OCI-LY1 (cell line): ENCODE measurements at regions not wholly inside any gene's neighbourhood (a gene's known extent, or its start where the extent isn't known, plus 50 kb on each side); places are given as distances from the start of the nearest gene placed in this dataset.

Experiments
- CTCF ChIP-seq: fragments of 200-600 bp; sonication (generic), shearing (Covaris generic); IDR thresholded peaks from 2 replicates; pipeline ENCODE4 v1.5.1; 2017; ENCODE audit warnings: mild to moderate bottlenecking, antibody characterized with exemption, low read length, moderate library complexity, mixed read lengths
- EZH2 ChIP-seq: fragments of 200-600 bp; sonication (generic), shearing (Covaris generic); IDR thresholded peaks from 2 replicates; pipeline ENCODE4 v1.8.0; 2017; ENCODE audit warnings: borderline replicate concordance, mixed run types, mild to moderate bottlenecking, antibody characterized with exemption, low read length, moderate library complexity, mixed read lengths

DNA sequence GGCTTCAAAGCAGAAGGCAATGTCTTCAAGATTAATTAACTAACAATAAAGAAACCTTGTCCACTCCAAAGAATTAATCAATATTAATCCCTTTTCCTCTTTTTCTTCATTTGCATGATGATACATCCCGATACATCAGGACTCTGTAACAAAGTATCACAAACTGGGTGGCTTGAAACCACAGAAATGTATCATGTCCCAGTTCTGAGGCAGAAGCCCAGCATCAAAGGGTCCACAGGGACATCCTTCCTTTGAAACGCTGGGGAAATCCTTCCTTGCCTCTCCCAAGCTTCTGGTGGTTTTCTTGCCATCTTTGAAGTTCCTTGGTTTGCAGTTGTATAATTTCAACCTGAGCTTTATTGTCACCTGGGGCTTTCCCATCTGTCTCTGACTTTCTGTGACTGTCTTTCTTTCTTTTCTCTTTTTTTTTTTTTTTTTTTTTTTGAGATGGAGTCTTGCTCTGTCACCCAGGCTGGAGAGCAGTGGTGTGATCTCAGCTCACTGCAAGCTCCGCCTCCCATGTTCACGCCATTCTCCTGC is 210.2 kb upstream of the ADARB2 start:
- TF ChIP-seq CTCF, result no peak
- no peak for TF ChIP-seq EZH2
